Left lobe of liver (tissue), 2 donors: ENCODE measurements at regions not wholly inside any gene's neighbourhood (a gene's known extent, or its start where the extent isn't known, plus 50 kb on each side); places are given as distances from the start of the nearest gene placed in this dataset.
"Not testable (repeated sequence)": the region's sequence is repeated elsewhere in the genome, so short reads cannot be mapped to it uniquely, and the experiment has no call there.

Experiments used
- ATAC-seq: fragments of 200-7000 bp; cut with Tn5 transposase; one replicate; pipeline ENCODE4 v1.9.1; 2020; ENCODE audit warnings: mild to moderate bottlenecking, moderate library complexity
- DNase-seq: peaks from one replicate; pipeline ENCODE4 v3.0.0-alpha.2; 2020; ENCODE audit warnings: low spot score
- donor health status: DM: no; HTN: no; CAD: no; lungs with moderate emphysema.
- donor health status: DM: no; HTN: yes; CAD: no.

GRCh38 chr12:126963825-126964224 is 1303.1 kb upstream of the TMEM132C start:
- DNase-seq, result no peak
- no peak for ATAC-seq

DNA sequence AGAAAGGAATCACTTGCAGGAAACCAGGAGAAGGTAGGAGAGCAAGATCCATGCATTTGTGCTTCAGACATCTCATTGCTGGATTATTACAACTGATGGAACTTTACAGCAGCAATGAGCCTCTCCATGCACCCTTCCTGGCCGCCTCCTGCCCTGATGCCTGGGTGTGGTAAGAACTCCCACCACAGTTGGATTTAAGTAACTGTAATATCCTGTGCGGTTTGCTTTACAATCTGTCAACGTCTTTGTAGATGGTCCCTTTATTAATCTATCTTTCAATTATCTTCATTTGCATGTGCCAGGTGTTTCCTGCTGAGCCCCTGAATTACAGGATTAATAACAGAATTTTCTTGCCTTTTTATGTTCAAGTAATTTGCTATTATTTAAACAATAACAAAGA is 1300.5 kb upstream of the TMEM132C start:
- DNase-seq (no peak), ATAC-seq (no peak)

- DNase-seq (no peak), ATAC-seq (no peak)
These were observed 1299.8 kb upstream of the TMEM132C start for GRCh38 chr12:126967152-126967551.

GRCh38 chr12:126974779-126975178 is 1292.2 kb upstream of the TMEM132C start:
- DNase-seq, result peak; percentile 50
- ATAC-seq, result peak; percentile 98

DNA sequence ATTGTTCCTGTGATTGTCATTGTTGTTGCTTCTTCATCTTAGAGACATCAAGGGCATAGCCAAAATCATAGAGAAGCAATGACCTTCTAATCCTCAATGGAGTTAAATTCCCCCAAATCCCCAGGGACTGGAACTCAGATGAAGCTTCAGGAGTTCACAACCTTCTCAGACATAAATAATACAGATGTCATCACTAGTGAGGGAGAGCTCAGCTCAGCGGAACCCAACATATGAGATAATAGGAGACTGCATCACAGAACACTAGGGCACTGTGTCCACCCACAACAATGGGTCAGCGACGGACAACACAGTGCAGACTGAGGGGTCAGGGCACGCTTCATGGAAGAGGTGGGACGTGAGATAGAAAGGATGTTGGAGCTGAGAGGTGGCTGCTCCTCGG is 1290.4 kb upstream of the TMEM132C start:
- DNase-seq, result no peak
- ATAC-seq, result no peak

DNA sequence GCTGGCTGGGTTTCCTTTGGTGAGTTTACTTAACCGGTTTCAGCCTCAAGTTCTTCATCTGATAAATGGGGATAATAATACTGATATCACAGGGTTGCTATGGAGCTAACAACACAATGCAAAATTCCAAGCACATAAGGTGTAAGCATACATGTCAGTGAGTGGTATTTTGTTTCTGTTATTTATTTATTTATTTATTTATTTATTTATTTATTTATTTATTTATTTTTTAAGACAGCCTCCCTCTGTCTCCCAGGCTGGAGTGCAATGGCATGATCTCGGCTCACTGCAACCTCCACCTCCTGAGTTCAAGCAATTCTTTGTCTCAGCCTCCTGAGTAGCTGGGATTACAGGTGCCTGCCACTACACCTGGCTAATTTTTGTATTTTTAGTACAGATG is 1287.4 kb upstream of the TMEM132C start:
- ATAC-seq, DNase-seq: not testable (repeated sequence)

DNA sequence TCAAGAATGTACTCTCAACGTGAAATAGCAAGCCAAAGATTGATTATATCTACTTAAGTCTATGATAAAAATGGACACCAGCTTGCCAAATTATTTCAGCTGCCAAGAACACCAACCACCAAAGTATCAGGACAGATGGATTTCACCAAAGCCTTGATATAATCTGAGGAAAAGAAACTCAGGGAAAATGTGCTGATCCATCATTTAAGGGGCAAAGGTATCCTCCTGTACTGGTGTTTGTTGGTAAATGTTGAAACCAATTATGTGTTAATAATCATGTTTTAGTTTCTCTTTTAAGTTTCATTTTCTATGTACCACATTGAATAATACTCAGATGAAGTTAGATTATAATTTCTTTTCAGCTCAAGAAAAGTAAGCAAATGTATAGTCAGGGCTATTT is 1284.3 kb upstream of the TMEM132C start:
- DNase-seq (no peak), ATAC-seq (peak; percentile 61)

DNA sequence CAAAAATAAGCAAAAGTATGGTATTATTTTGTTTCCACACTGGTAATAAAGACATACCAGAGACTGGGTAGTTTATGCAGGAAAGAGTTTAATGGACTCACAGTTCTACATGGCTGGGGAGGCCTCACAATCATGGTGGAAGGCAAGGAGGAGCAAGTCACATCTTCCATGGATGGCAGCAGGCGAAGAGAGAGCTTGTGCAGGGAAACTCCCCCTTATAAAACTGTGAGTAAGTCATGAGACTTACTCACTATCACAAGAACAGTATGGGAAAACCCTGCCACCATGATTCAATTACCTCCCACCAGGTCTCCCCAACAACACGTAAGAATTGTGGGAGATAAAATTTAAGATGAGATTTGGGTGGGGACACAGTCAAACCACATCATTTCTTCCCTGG is 1283.2 kb upstream of the TMEM132C start:
- not testable (repeated sequence) for DNase-seq, ATAC-seq

GRCh38 chr12:126985663-126986062 is 1281.3 kb upstream of the TMEM132C start:
- not testable (repeated sequence) for ATAC-seq, DNase-seq

DNA sequence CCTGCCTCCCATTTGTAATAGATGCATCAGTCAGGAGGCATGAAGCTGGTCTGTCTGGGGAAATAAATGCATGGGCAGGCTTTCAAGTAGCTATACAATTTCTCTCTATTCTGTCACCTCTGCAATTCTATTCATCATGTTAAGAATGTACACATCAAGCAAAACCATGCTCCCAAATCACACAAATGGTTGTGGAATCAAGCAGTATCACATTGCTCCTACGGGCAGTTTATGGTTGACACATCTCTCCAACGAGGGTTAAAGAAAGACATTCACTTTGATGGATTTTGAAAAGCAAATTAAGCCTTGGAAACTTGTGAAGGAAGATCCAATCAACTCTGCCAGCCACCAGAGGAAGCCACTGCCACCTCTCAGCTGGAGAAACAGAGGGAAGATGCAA is 1277.4 kb upstream of the TMEM132C start:
- ATAC-seq (no peak), DNase-seq (no peak)

- no peak for ATAC-seq
- DNase-seq, result no peak
These were observed 1273.1 kb upstream of the TMEM132C start for GRCh38 chr12:126993898-126994297.

GRCh38 chr12:126994599-126994998 is 1272.4 kb upstream of the TMEM132C start:
- ATAC-seq (no peak), DNase-seq (no peak)

DNA sequence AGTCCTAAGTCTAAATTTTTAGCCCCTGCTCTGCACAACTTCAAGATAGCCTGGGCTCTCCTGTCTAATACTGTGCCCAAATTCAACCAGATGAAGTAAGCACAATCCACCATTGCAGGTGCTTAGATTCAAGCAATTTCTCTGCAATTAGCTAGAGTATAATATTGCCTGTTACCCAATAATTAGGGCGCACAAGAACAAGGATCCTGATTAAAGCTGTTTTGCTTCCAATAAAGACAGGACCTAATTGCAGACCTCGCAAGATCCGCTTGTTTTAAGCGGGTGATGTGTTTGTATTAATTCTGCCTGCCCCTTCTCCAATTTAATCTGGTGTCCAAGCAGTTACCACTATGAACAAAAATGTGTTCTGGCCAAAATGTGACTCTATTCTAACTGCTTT is 1268.9 kb upstream of the TMEM132C start:
- ATAC-seq (no peak), DNase-seq (no peak)

DNA sequence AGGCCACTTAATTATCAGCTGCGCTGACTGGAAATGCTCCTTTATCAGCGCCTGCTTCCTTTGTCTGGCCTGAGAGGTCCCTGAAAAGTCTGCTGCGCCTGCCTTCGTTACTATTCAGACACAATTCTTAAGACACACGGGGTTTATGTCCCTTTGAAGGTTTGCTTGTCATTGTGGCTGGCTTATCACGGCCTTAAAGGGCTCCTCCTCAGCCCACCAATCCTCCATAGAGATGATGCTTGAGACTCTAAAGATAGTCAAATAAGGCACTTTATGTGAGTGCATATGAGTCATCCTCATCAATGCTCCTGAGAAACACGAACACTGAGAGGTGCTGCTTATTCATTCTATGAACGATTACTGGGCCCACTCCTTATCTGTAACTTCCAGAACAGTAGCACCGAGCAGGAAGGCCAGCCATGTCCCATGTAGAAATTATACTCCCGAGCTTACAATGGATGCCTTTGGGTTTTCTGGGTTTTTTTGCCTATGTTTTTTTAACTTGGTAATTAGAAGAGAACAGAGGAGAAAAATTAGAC is 1268.2 kb upstream of the TMEM132C start:
- DNase-seq, result no peak
- no peak for ATAC-seq

- ATAC-seq (no peak), DNase-seq (no peak)
These were observed 1267.6 kb upstream of the TMEM132C start for GRCh38 chr12:126999352-126999751.

DNA sequence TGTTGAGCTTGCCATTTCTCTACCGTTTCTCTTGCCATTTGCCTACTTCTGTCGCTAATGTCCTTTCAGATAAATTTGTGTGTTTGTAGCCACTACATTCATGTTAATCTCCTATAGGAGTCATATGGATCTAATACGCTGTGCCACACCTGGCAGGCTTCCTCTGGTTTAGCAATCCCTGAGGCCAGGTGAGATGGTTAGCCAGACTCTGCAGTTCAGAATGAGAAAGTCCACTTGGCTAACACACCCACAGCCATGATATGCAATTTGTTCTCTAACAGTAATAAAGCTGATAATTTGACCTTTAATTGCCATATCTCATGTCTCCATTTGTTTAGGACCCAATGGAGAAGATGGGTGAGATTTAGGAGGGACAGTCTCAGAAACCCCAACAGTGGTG is 1261.6 kb upstream of the TMEM132C start:
- DNase-seq (peak; percentile 84), ATAC-seq (peak; percentile 77)

DNA sequence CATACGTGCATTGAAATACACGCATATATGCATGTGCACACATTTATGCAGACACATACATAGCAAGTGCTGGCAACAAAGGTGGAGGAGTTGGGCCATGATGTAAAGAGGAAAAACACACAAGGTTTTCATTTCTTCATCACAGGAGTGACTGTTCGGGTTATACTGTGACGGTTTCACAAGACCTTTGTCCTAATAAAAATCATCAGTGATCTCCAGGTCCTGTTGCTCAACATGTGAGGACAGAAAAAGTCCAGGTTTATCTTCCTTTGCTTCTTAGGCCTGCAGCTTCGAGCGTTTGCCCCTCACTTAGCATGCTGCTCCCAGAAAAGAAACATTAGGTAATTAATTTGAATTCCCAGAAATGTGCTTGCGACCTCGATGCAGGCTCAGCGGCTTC is 1260.0 kb upstream of the TMEM132C start:
- peak; percentile 53 for DNase-seq
- peak; percentile 53 for ATAC-seq

- DNase-seq, result peak; percentile 82
- ATAC-seq, result peak; percentile 75
These were observed 1258.1 kb upstream of the TMEM132C start for GRCh38 chr12:127008755-127009403.

DNA sequence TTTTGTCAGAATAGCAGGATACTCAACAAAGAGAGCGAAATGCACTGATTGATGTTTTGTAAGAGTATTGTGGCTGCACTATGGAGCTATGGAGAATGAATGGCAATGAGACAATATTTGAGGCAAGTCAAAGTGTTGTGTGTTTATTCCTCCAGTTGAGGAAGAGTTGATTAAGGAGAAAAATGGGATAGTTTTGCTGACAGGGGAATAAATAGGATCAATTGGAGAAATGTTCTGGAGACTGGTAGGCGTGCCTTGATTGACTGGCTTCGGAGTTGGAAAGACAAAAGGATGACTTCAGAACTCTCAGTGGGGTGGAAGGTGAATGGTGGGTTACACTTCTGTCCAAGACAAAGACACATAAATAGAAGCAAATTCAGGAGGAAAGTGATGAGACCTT is 1254.9 kb upstream of the TMEM132C start:
- ATAC-seq (no peak), DNase-seq (no peak)

GRCh38 chr12:127013197-127013596 is 1253.8 kb upstream of the TMEM132C start:
- ATAC-seq (no peak), DNase-seq (no peak)

GRCh38 chr12:127014079-127014478 is 1252.9 kb upstream of the TMEM132C start:
- DNase-seq (no peak), ATAC-seq (no peak)

GRCh38 chr12:127024791-127025190 is 1242.2 kb upstream of the TMEM132C start:
- no peak for DNase-seq
- ATAC-seq, result no peak

DNA sequence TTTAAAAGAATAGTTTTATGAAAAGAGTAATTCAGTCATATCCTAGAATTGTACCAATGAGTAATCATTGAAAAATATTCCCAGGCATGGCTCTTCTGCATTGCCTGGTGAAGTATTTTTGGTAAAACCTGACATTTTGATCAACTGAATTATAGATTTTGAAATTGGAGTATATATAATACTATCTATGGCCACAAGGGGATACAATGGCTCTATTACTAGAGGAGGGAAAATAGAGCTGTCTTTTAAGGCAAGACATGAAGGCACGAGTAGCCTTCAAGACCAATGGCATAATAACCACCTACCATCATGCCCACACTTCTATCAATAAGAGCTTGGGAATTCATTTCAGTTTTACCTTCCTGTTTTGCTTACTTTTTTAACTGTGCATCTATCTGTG is 1241.4 kb upstream of the TMEM132C start:
- ATAC-seq (no peak), DNase-seq (no peak)
